GM12892 (cell line): ENCODE measurements at regions not wholly inside any gene's neighbourhood (a gene's known extent, or its start where the extent isn't known, plus 50 kb on each side); places are given as distances from the start of the nearest gene placed in this dataset.
"Not testable (repeated sequence)": the region's sequence is repeated elsewhere in the genome, so short reads cannot be mapped to it uniquely, and the experiment has no call there.

Experiments
- POLR2A ChIP-seq: IDR thresholded peaks from 2 replicates; pipeline ENCODE4 v1.6.1; 2011; ENCODE audit warnings: low read depth, low read length, control low read depth
- POLR2AphosphoS5 ChIP-seq: IDR thresholded peaks from 2 replicates; pipeline ENCODE4 v1.6.1; 2011; ENCODE audit warnings: low read depth, low read length, control low read depth
- TAF1 ChIP-seq: IDR thresholded peaks from 2 replicates; pipeline ENCODE4 v1.6.1; 2011; ENCODE audit warnings: low read depth, mild to moderate bottlenecking, control low read depth, low read length, borderline replicate concordance

DNA sequence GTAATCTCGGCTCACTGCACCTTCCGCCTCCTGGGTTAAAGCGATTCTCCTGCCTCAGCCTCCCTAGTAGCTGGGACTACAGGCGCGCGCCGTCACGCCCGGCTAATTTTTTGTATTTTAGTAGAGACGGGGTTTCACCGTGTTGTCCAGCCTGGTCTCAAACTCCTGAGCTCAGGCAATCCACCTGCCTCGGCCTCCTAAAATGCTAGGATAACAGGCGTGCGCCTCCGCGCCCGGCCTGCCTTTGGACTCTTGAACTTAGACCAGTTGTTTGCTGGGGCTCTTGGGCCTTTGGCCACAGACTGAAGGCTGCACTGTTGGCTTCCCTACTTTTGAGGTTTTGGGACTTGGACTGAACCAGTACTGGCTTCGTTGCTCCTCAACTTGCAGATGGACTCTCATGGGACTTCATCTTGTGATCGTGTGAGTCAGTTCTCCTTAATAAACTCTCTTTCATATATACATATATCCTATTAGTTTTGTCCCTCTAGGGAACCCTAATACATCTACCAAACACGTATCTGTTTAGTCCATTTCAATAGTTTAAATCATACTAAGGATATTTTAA is 506.8 kb upstream of the ARX start:
- TF ChIP-seq POLR2A, POLR2AphosphoS5, TAF1: not testable (repeated sequence)
